Lower leg skin (tissue), 3 donors: ENCODE measurements at regions not wholly inside any gene's neighbourhood (a gene's known extent, or its start where the extent isn't known, plus 50 kb on each side); places are given as distances from the start of the nearest gene placed in this dataset.

Experiments used
- CTCF ChIP-seq, 3 donors: fragments of 450-650 bp; IDR thresholded peaks; one replicate each; pipeline ENCODE4 v1.5.1; 2016; ENCODE audit warnings: antibody characterized with exemption in 3 of 3, mild to moderate bottlenecking in 3 of 3, moderate library complexity in 2 of 3
- POLR2A ChIP-seq, 2 donors: fragments of 450-650 bp; IDR thresholded peaks; one replicate each; pipeline ENCODE4 v1.6.1; 2016 to 2017; ENCODE audit warnings: antibody characterized with exemption in 2 of 2, mild to moderate bottlenecking in 1 of 2, moderate library complexity in 1 of 2

- TF ChIP-seq POLR2A (IDR thresholded peaks at IDR 0.05) (no peak), CTCF (IDR thresholded peaks at IDR 0.05) (no peak)
Observed at GRCh38 chr11:115736146-115736545, 231.9 kb upstream of the CADM1 start.
